ENCODE measurements at regions not wholly inside any gene's neighbourhood (a gene's known extent, or its start where the extent isn't known, plus 50 kb on each side); places are given as distances from the start of the nearest gene placed in this dataset.

- CTCF ChIA-PET = no interaction called here
- Mint-ChIP-seq H3K27ac (no peak overlapping the region), H3K4me1 (peaks cover 6% of the 10 kb centered on the region), H3K27me3 (peaks cover 20% of the 10 kb centered on the region), H3K4me3 (no peak overlapping the region), H3K9me3 (ENCODE audit: insufficient read depth) (no peaks in the 10 kb centered on the region)
- WGBS (ENCODE audit: insufficient coverage) = 91% methylated on average over 1 of the region's 1 CpG
- H3K4me1 ChIP-seq (ENCODE audit: control insufficient read depth in 2 of 2, insufficient read depth in 2 of 2, low read length in 2 of 2) = peaks cover 0 to 4% of the 10 kb centered on the region in 2 donors
- H3K27me3 ChIP-seq (replicated peaks in 1 of 4; ENCODE audit: control extremely low read depth in 1 of 4, control insufficient read depth in 3 of 4, insufficient read depth in 4 of 4, low read length in 3 of 4) = no peaks in the 10 kb centered on the region
- no peaks in the 10 kb centered on the region for H3K36me3 ChIP-seq (replicated peaks in 1 of 2; ENCODE audit: control extremely low read depth in 1 of 2, control insufficient read depth in 1 of 2, extremely low read depth in 1 of 2, insufficient read depth in 2 of 2, low read length in 1 of 2)
- no peak overlapping the region for H3K9ac ChIP-seq (ENCODE audit: low read length)
- intact Hi-C loops (cut with micrococcal nuclease) = no loop called here
- H3K27ac ChIP-seq (ENCODE audit: low read length in 2 of 2) = no peak overlapping the region
- POLR2A ChIA-PET = no interaction called here
- H3K4me3 ChIP-seq (ENCODE audit: control extremely low read depth in 1 of 5, extremely low read depth in 1 of 5, insufficient read depth in 1 of 5, low read depth in 2 of 5, low read length in 4 of 5) = no peak overlapping the region
- H4K20me1 ChIP-seq (ENCODE audit: control insufficient read depth, insufficient read depth, low read length, poor library complexity, severe bottlenecking) = no peaks in the 10 kb centered on the region
- H2AFZ ChIP-seq (ENCODE audit: insufficient read depth, low read depth, low read length, poor library complexity, severe bottlenecking) = no peak overlapping the region
- DNase-seq = no peak
- no peaks in the 10 kb centered on the region for H3K9me3 ChIP-seq (ENCODE audit: control extremely low read depth in 1 of 3, control insufficient read depth in 2 of 3, insufficient read depth in 1 of 3, low read length in 2 of 3)
- TF ChIP-seq EZH2 (IDR thresholded peaks at IDR 0.05; ENCODE audit: borderline replicate concordance, insufficient read depth, low read depth, low read length, poor library complexity, severe bottlenecking) (no peak), CTCF (IDR thresholded peaks at IDR 0.05) (no peak)
- no peak for ATAC-seq (ENCODE audit: low read depth)
- H3K4me2 ChIP-seq (replicated peaks; ENCODE audit: low read depth, low read length, poor library complexity, severe bottlenecking) = no peak overlapping the region
- no peaks in the 10 kb centered on the region for H3K79me2 ChIP-seq (ENCODE audit: control insufficient read depth, insufficient read depth, low read length)
These were observed 163.6 kb upstream of the RBMS1 start for GRCh38 chr2:160657196-160657595.

GRCh38 chr2:160658851-160659250 lies 165.2 kb upstream of the RBMS1 start:
- H3K27ac Mint-ChIP-seq = no peak overlapping the region
- Histone ChIP-seq H3K4me2 (replicated peaks; ENCODE audit: low read depth, low read length, poor library complexity, severe bottlenecking) (no peak overlapping the region), H3K4me1 (ENCODE audit: control insufficient read depth in 2 of 2, insufficient read depth in 2 of 2, low read length in 2 of 2) (no peaks in the 10 kb centered on the region), H3K27ac (ENCODE audit: low read length in 2 of 2) (no peak overlapping the region), H3K4me3 (ENCODE audit: control extremely low read depth in 1 of 5, extremely low read depth in 1 of 5, insufficient read depth in 1 of 5, low read depth in 2 of 5, low read length in 4 of 5) (no peak overlapping the region), H3K9me3 (ENCODE audit: control extremely low read depth in 1 of 3, control insufficient read depth in 2 of 3, insufficient read depth in 1 of 3, low read length in 2 of 3) (no peaks in the 10 kb centered on the region), H3K27me3 (replicated peaks in 1 of 4; ENCODE audit: control extremely low read depth in 1 of 4, control insufficient read depth in 3 of 4, insufficient read depth in 4 of 4, low read length in 3 of 4) (no peaks in the 10 kb centered on the region), H2AFZ (ENCODE audit: insufficient read depth, low read depth, low read length, poor library complexity, severe bottlenecking) (no peak overlapping the region), H4K20me1 (ENCODE audit: control insufficient read depth, insufficient read depth, low read length, poor library complexity, severe bottlenecking) (no peaks in the 10 kb centered on the region), H3K79me2 (ENCODE audit: control insufficient read depth, insufficient read depth, low read length) (no peaks in the 10 kb centered on the region), H3K9ac (ENCODE audit: low read length) (no peak overlapping the region), H3K36me3 (replicated peaks in 1 of 2; ENCODE audit: control extremely low read depth in 1 of 2, control insufficient read depth in 1 of 2, extremely low read depth in 1 of 2, insufficient read depth in 2 of 2, low read length in 1 of 2) (no peaks in the 10 kb centered on the region)
- DNase-seq = no peak
- H3K27me3 Mint-ChIP-seq = peaks cover 20% of the 10 kb centered on the region
- POLR2A ChIA-PET = no interaction called here
- no peak for ATAC-seq (ENCODE audit: low read depth)
- intact Hi-C loops (cut with micrococcal nuclease) = no loop called here
- CTCF ChIA-PET = no interaction called here
- no peaks in the 10 kb centered on the region for H3K4me1 Mint-ChIP-seq
- no peak for TF ChIP-seq CTCF (IDR thresholded peaks at IDR 0.05)
- TF ChIP-seq EZH2 (IDR thresholded peaks at IDR 0.05; ENCODE audit: borderline replicate concordance, insufficient read depth, low read depth, low read length, poor library complexity, severe bottlenecking) = no peak
- no peaks in the 10 kb centered on the region for H3K9me3 Mint-ChIP-seq (ENCODE audit: insufficient read depth)
- no peak overlapping the region for H3K4me3 Mint-ChIP-seq

Measured in B cell (primary cell).